ENCODE measurements at regions not wholly inside any gene's neighbourhood (a gene's known extent, or its start where the extent isn't known, plus 50 kb on each side); places are given as distances from the start of the nearest gene placed in this dataset.

DNA sequence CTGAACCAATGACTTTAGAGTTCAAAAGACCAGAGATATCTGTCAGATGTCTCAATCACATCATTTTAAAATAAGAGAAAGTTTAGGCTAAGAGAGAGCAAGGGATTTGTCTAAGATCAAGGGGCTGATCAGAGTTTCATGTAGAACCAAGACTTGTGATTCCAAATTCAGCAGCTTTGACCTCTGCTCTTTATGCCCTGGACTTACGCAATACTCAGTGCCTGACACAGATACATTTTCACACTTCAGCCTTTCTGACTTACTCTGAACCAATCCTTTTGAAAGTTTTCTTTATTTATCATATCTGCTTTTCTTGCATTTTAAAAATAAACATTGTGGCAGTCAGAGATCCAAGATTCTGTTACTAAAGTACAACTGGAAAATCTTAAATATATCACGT, 428.0 kb downstream of the PLPP3 start:
- DNase-seq (ENCODE audit: low spot score) = no peak

DNA sequence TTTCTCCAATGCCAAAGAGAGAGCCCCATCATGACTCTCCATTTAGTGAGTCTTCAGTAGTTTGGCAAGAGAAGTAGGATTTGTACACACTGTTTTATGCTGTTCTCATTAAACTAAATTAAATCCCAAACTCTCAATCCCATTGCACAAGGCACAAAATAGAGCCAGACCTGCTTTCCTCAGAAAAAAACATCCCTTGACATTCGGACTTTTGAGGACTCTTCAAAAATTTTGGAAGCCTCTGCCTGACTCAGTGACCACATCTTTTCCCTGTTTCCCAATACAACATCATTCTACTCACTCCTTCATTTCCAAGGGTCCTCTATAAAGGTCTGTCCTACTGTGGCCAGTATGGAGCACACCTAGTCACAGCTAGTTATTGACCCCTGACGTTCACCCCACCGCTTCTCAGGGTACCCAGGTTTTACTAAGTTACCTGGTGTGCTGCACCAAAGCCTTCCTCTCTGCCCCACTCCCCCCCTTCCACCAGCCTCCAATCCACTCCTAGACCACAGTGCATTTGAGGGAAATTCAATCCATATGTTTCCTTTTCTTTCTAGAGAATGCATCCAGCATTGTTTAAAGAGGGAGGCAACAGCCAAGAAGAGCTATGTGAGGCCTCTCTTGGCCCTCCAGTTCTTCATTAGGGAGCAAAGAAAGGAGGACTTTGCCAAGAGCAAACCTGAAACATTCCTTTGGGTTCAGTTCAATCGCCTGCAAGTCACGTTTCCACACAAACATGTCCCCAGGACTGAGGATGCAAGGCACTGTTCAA, 428.7 kb downstream of the PLPP3 start:
- DNase-seq (ENCODE audit: low spot score) = no peak

- no peak for DNase-seq (ENCODE audit: low spot score)
These were observed 429.6 kb downstream of the PLPP3 start for GRCh38 chr1:56149761-56150160.

GRCh38 chr1:56148326-56149193, 430.8 kb downstream of the PLPP3 start:
- no peak for DNase-seq (ENCODE audit: low spot score)

- no peak for DNase-seq (ENCODE audit: low spot score)
These were observed 431.9 kb downstream of the PLPP3 start for GRCh38 chr1:56147459-56147858.

- no peak for DNase-seq (ENCODE audit: low spot score)
These were observed 432.3 kb downstream of the PLPP3 start for GRCh38 chr1:56147034-56147433.

DNA sequence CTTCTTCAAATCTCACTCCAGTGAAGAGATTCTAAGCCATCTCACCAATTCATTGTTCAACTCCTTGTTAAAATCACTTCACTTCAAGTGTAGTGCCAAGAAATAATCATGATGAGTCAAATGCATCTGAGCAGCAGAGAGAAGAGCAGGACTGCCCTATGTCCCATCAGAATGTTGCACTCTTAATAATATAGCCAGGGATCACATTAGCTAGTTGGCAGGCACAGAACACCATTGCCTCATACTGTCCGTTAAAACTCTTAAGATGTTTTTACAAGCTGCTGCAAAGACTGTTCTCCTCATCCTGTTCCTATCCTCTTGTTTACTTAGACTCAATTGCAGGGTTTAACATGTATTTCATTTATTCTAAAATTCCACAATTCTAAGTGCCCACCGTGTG, 432.9 kb downstream of the PLPP3 start:
- peak; percentile 47 for DNase-seq (ENCODE audit: low spot score)

DNA sequence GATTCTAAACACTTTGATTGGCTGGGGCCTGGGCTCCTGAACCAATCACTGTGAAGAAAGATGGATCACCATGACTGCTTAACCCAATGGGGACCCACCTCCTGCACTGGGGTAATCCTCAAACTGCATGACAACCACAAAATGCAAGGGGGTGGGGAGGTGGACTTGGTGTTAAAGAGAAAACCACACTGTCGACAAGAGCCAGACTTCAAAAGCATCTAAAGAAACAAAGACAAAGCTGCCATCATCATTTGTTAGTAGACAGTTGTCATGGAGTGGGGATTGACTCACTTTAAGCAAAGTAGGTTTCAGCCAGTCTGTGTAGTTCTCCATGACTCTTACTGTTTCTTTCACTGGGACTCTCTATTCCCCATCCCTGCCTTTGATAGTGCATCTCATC, 433.8 kb downstream of the PLPP3 start:
- DNase-seq (ENCODE audit: low spot score) = no peak

DNA sequence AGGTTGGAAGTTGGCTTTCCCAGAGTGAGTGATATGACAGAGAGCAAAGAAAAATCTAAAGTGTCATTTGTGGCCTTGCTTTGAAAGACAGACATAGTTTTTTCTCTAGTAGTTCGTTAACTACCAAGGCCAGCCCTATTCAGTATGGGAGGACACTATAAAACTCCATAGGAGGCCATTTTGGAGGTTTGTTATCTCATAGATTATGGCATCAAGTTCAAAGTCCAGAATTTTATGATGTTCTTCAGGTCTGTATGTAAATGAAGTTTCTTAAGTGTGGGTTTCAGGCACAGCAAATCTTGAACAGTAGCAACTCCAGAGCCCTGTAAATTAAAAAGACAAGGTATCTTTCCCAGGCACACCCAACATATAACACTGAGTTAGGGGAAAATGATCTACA, 437.1 kb downstream of the PLPP3 start:
- DNase-seq (ENCODE audit: low spot score) = no peak

- no peak for DNase-seq (ENCODE audit: low spot score)
These were observed 439.5 kb downstream of the PLPP3 start for GRCh38 chr1:56139836-56140235.

DNA sequence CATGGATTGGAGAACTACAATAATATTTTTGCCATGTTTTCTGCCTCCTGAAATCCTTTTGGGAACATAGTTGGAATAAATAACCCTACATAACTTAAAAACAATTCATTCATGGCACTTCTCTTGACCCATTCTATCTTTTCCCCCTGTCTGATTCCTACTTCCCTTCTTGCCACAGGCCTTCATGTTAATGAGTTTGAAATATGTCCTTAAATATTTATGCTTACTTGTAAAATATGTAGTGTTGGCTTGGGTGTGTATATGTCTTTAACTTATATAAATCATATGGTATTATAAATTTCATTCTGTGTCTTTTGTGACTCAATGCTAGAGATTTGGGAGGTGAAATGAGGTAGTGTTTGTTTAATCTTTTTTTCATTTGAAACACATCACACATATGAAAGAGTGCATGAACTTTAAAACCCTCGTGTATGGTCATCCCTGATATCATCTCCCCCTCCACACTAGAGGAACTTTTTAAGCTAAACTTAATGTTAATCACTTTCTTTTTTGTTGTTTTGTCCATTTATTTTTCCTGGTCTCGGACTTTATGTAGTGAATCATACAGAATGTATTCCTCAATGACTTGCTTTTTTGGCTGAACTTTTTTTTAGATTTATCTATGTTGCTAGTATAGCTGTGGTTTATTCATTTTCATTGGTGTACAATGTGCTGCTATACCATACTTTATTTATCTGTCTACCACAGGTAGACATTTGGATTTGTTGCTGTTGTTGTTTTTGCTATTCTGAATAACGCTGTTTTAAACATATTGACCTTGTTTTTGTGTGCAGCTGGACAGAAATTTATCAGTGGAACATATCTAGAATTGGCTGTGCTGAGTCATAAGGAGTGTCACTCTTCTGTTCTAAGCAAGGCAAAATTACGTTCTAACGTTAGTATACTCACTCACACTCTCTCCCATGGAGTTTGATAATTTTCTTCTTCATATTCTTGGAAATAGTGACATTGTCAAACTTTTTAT, 441.6 kb downstream of the PLPP3 start:
- no peak for DNase-seq (ENCODE audit: low spot score)

DNA sequence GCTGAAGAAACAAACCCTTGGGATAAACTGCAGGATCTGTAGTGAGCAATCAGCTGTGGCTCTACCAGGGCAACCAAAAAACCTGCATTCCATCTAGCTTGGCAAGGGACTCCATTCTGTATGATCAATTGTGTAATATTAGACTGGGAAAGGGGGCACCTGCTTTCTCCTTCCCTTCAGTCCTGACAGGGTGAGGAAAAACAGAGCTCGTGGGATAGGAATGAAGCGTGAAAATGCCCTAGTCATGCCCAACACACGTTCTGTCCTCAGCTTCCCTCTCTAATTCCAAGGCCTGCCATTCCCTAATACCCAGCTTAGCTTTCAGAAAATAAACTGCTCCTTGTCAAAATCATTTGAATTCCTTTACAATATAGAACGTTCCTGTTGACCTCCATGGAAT, 442.3 kb downstream of the PLPP3 start:
- no peak for DNase-seq (ENCODE audit: low spot score)

DNA sequence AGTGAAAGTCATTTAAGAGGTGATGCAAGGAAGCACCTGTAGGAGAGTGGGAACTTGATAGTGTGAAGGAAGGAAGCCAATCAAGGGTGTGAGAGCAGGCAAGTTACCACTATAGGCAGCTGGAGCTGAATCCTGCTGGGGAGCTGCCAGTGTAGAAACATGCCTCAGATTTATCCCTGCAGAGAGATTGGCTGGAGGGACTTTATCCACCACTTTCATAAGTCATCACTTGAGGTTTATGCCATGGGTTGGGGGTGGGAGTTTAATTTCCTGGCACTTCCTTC, 443.6 kb downstream of the PLPP3 start:
- DNase-seq (ENCODE audit: low spot score) = no peak

GRCh38 chr1:56135069-56135863, 444.1 kb downstream of the PLPP3 start:
- DNase-seq (ENCODE audit: low spot score) = no peak

DNA sequence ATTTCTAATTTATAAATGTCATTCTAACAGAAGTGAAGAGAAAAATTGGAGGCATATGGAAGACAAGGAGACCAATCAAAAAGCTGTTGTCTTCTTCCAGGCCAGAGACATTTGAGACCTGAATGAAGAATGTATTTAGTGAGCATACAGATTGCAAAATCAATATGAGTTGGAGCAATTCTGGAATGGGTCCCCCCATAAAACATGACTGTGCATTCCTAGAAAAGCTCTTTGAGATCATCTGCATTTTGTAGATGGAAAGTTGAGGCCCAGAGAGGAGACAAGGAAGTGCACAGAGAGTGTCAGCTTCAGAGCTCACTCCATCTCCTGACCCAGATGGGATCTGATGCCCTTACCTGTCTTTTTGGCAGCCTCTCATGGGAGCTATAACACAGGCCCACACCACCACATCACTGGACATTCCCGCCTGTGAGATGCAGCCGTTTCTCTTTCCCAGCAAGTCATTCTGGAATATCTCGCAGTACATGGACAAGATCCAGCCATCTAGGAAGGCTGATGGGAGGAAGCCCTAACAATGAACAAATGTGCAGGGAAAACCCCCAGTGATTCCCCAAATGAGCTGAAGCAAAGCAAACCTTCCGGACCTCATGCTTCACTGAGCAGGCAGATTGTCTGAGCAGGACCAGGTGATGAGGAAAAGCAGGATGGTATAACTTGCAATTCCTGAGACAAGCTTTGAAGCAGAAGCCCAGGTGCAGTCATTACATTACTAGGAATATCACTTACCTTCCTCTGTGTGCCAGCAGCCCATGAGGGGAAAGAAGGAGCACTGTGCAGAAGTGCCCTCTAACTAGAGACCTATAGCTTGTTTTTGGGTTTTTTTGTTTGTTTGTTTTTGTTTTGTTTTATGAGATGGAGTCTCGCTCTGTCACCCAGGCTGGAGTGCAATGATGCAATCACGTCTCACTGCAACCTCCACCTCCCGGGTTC, 445.6 kb downstream of the PLPP3 start:
- DNase-seq (ENCODE audit: low spot score) = no peak

DNA sequence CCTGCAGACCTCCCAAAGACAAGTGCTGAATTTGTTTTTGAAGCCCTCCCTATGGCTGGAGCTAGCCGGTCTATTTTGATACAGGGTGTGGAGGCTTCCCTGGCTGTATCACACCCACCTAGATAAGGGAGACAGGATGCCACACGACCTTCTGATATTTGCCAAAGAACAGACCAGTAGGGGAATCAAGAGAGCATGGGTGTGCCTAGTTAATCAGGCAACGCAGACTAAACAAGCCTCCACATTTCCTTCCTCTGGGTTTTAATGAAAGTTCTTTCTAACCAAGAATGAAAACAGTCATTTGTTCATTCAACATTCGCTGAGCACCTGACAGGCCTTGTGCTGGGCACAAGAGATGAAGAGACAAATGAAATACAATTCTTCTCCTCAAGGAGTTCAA, 446.8 kb downstream of the PLPP3 start:
- DNase-seq (ENCODE audit: low spot score) = no peak

GRCh38 chr1:56129837-56130236, 449.5 kb downstream of the PLPP3 start:
- no peak for DNase-seq (ENCODE audit: low spot score)

GRCh38 chr1:56125316-56125715, 454.0 kb downstream of the PLPP3 start:
- DNase-seq (ENCODE audit: low spot score) = no peak

- no peak for DNase-seq (ENCODE audit: low spot score)
These were observed 455.5 kb downstream of the PLPP3 start for GRCh38 chr1:56123826-56124225.

- DNase-seq (ENCODE audit: low spot score) = no peak
These were observed 455.9 kb downstream of the PLPP3 start for GRCh38 chr1:56123421-56123820.

Measured in GM03348 (cell line).